NT2/D1 (cell line): ENCODE measurements at regions not wholly inside any gene's neighbourhood (a gene's known extent, or its start where the extent isn't known, plus 50 kb on each side); places are given as distances from the start of the nearest gene placed in this dataset.

Source experiments
- YY1 ChIP-seq: IDR thresholded peaks from 2 replicates; pipeline ENCODE4 v1.6.1; 2011; ENCODE audit not compliant: insufficient read length, insufficient read depth
- ZNF274 ChIP-seq: IDR thresholded peaks from 2 replicates; pipeline ENCODE4 v1.6.1; 2011; ENCODE audit warnings: mild to moderate bottlenecking, low read depth, low read length

DNA sequence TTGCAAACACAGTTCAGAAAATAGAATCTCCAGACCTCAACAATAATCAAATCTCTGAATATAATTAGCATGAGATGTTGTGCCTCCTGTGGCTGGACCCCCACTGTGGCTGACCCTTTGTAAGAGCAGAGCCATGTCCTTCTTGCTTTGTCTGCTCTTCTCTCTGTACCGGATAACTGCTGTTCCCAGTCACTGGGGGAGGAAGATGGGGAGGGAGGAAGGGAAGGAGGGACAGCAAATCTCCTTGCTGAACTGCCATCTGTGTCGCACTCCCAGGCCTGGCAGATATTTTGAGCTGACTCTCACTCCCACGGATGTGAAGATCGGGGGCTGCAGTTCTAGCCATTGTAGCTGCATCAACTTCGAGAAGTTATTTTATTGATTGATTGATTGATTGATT is 319.0 kb upstream of the CXCR4 start:
- TF ChIP-seq ZNF274 = no peak
- no peak for TF ChIP-seq YY1
